NCI-H460 (cell line): ENCODE measurements at regions not wholly inside any gene's neighbourhood (a gene's known extent, or its start where the extent isn't known, plus 50 kb on each side); places are given as distances from the start of the nearest gene placed in this dataset.
A peak's percentile ranks its signal among the peaks of the same experiment; 100 is the strongest.

Experiments
- DNase-seq: peaks from one replicate; pipeline ENCODE4 v3.0.0-alpha.2; 2016; ENCODE audit warnings: low read depth; ENCODE audit errors: extremely low read depth

- DNase-seq, result no peak
Measured at GRCh38 chr6:21984561-21984960, 312.3 kb downstream of the PRL start.

DNA sequence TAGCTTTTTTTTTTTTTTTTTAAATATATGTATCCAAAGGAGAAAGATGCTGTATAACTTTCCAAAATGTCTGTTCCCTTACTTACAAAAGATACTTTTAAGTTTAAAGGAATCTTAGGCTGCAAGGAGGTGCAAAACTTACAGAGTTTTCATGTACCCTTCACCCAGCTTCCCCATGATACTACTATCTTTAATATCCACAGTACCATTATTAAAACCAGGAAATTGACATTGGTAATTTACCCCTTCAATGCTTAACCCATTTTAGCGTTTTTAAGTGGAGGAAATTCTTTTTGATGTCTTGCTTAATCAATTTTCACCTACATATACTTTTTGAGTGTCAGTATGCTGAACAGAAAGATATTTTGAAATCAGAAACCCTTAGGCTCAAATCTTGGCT is 310.9 kb downstream of the PRL start:
- no peak for DNase-seq

GRCh38 chr6:21986703-21987102 is 310.1 kb downstream of the PRL start:
- DNase-seq, result no peak

DNA sequence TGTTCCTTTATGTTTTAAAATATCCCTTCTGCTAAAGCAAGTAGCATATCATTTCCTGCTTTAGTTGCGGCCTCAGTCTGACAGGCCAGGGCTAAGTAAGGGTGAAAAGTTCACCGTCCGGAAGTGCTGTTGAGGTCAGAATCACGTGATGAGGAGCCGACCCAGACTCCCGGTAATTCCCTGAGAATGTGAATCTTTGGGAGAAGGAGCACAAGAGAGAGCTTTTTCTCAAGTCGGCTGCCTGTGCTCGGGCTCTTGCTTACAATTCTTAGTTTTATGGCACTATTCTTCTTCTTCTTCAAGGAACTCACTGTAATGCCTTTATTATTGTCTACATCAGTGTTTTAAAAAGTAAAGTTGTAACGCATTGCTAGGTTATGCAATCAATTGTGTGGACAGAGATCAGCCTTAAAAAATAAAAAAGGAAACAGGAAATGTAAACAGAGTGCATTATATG is 309.3 kb downstream of the PRL start:
- DNase-seq, result peak; percentile 61

DNA sequence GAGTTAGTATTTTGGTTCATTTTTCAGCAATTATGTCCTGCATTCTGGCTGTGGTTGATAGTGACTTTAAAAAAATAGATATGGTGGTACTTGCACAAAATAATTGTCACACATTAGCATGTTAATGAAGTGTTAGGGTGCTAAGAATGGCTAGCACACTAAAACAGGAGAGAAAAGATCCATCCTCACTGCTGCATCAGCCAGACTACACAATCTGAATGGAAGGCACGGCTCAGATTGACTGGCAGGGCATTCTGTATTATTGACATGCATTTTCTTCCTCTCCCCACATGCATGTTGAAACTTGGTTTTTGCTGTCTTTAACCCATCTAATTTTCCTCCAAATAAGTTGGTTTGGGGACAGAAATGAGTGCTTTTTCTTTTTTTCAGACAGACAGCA is 306.3 kb downstream of the PRL start:
- no peak for DNase-seq

- DNase-seq, result no peak
Measured at GRCh38 chr6:21992178-21992967, 304.5 kb downstream of the PRL start.

DNA sequence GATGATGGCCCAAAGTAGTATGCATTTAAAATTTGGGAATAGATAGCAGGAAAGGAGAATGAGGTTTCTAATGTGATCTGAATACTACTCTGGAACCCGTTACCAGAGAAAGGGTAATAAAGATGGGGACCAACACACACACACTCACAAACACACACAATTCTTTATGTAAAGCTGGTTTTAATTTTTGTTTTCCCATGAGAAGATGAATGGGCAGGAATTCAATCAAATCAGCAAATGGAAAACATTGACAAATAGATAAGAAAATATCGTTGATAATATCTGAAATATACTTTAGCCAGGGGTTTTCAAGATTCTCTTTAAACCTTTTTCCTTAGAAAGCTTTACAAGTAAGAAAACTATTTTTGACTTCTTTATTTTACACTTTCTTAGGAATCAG is 303.0 kb downstream of the PRL start:
- DNase-seq, result no peak

DNA sequence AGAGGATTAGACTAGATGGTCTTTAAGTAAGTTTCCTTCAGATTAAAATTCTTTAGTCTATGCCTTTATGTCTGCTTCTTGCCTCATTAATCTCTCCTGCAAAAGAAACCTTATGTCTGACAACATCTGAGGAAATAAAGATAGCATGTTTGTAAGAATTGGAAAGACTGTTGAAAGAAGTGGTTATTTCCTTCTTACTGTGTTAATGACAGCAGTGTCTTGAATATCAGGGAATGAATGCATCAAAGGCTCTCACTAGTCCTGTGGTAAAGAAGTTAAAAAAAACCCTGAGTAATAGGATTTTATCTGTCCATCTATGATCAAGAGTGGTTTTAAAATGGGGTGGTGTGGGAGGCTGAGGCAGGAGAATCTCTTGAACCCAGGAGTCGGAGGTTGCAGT is 302.0 kb downstream of the PRL start:
- no peak for DNase-seq

- DNase-seq, result no peak
Measured at GRCh38 chr6:21995318-21995717, 301.5 kb downstream of the PRL start.

GRCh38 chr6:21996425-21997118 is 300.3 kb downstream of the PRL start:
- no peak for DNase-seq

GRCh38 chr6:21997119-21998037 is 299.5 kb downstream of the PRL start:
- no peak for DNase-seq

DNA sequence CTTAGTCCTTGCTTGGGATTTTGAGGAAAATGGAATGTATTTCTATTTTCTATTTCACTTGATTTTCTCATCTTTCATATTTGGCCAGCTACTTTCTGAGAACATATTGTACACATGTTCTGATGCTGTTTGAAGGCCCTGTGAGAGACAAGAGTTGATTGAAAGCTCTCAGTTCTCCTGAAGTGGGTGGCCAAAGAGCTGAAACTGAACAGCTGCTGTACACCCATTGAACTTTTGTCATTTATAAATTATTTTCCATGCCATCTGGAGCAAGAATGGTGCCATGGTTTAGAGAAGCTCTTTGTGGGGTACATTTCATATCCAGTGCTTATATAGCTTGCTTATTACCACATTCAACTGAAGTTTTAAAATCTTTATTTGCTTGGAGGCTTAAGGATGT is 298.3 kb downstream of the PRL start:
- no peak for DNase-seq

GRCh38 chr6:21999012-21999528 is 297.8 kb downstream of the PRL start:
- DNase-seq, result peak; percentile 22

GRCh38 chr6:21999741-22000140 is 297.1 kb downstream of the PRL start:
- DNase-seq, result no peak

DNA sequence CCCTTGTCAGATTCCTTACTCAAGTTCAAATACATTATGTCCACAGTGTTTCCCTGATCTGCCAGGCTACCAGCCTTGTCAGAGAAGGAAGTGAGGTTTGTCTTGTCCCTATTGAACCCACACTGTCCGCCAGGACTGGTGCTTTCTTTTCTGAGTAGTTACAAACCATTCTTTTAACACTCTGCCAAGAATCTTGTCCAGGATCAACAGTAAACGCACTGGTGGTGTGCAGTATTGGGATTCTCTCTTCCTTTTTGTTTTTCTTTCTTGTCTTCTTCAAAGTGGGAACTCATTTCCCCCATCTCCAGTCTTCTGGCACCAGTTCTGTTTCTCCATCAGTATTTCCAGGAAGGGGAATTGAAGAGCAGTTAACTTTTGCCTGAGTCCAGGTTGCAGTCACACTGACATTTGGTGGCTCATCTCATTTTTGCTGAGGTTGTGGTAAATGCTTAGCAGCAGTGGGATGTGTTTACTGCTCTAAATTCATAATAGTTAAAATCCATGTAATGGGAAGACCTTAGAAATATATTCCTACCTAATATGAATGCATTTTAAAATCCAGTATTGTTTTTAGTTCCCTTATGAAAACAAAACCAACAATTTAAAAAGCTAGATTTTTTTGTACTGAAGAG is 295.3 kb downstream of the PRL start:
- DNase-seq, result no peak

GRCh38 chr6:22003287-22003686 is 293.5 kb downstream of the PRL start:
- no peak for DNase-seq

DNA sequence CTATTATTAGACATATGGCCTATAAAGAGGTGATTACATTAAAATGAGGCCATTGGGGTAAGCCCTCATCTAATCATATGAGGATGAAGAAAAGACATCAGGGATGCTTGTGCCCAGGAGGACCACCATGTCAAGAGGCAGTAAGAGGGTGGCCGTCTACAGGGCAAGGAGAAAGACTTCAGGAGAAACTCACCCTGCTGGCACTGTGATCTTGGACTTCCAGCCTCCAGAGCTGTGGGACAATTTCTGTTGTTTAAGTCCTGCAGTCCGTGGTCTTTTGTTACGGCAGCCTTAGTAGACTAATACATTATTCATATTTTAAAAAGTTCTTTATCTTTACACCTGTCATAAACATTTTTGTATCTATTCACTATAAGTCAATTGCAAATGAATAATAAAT is 290.0 kb downstream of the PRL start:
- no peak for DNase-seq

DNA sequence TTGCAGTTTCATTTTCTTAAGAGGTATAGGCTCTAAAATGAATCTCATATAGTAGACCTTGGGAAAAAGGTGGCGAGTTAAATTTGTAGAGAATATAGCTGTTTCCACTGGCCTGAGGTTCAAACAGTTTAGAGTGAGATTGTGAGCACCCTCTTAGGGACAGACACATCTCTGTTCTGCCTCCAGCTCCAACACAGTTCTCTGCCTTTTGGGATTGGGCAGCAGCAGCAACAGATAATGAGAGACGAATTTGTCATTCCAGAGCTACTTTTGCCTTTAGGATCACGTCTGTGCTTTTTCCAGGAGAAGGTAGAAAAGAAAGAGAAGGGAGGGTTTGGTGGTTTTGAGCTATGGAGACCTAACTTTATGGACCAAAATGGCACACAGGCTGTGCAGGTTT is 289.4 kb downstream of the PRL start:
- no peak for DNase-seq

DNA sequence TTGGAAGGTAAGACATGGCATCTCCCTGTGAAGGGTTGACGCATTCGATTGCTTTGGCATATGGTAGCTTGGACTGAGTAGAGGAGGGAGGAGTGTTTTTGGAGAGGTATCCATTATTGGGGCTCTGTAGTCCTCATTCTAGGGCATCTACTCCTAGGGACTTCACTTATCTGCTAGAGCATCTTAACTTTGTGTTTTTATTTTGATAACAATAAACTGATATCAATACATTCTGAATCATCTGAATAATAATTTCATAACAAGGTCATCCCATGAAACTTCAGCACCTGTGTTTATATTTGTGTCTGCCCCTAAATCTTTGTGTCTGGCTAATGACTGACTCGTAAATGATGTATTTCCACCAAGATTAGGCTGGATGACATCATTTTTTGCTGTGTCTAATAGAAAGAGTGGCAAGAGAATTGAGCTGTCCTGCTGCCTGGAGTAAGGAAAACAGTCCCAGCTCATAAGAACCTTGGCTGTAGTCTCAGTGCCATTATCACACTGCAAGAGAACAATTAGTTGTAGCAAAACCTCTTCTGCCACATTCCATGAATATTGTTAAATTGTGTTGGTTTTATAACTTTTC is 288.5 kb downstream of the PRL start:
- DNase-seq, result no peak

GRCh38 chr6:22010102-22010501 is 286.7 kb downstream of the PRL start:
- no peak for DNase-seq
